KMS-11 (cell line): ENCODE measurements at regions not wholly inside any gene's neighbourhood (a gene's known extent, or its start where the extent isn't known, plus 50 kb on each side); places are given as distances from the start of the nearest gene placed in this dataset.

ENCODE experiments used
- H2AFZ ChIP-seq: fragments of 200-600 bp; sonication (generic); 2 replicates; pipeline ENCODE4 v1.6.1; 2016; ENCODE audit warnings: antibody characterized with exemption, mixed run types, low read depth
- H3K27ac ChIP-seq: fragments of 200-600 bp; sonication (generic); 2 replicates; pipeline ENCODE4 v1.6.1; 2016; ENCODE audit warnings: mild to moderate bottlenecking, mixed run types
- H3K27me3 ChIP-seq: fragments of 200-600 bp; sonication (generic); 2 replicates; pipeline ENCODE4 v1.6.1; 2017; ENCODE audit warnings: mild to moderate bottlenecking, low read depth, mixed run types, moderate library complexity; ENCODE audit not compliant: insufficient read depth
- H3K36me3 ChIP-seq: fragments of 200-600 bp; sonication (generic); 2 replicates; pipeline ENCODE4 v1.6.1; 2017; ENCODE audit warnings: mild to moderate bottlenecking, mixed run types; ENCODE audit not compliant: insufficient read depth
- H3K4me1 ChIP-seq: fragments of 200-600 bp; sonication (generic); 2 replicates; pipeline ENCODE4 v1.6.1; 2016; ENCODE audit warnings: mild to moderate bottlenecking, low read depth, mixed run types; ENCODE audit not compliant: poor library complexity, severe bottlenecking
- H3K4me2 ChIP-seq: fragments of 200-600 bp; sonication (generic); 2 replicates; pipeline ENCODE4 v1.7.0; 2016; ENCODE audit warnings: mild to moderate bottlenecking, mixed run types
- H3K4me3 ChIP-seq: fragments of 200-600 bp; sonication (generic); IDR thresholded peaks from 2 replicates; pipeline ENCODE4 v1.6.1; 2017; ENCODE audit warnings: low read depth, low read length, mixed read lengths; ENCODE audit not compliant: insufficient read depth
- H3K79me2 ChIP-seq: fragments of 200-600 bp; sonication (generic); 2 replicates; pipeline ENCODE4 v1.6.1; 2016; ENCODE audit warnings: low read depth, mixed run types; ENCODE audit not compliant: insufficient read depth
- H3K9ac ChIP-seq: fragments of 200-600 bp; sonication (generic); 2 replicates; pipeline ENCODE4 v1.6.1; 2016; ENCODE audit warnings: mild to moderate bottlenecking, mixed run types
- H4K20me1 ChIP-seq: fragments of 200-600 bp; sonication (generic); 2 replicates; pipeline ENCODE4 v1.6.1; 2016; ENCODE audit warnings: mild to moderate bottlenecking, mixed run types; ENCODE audit not compliant: insufficient read depth
- CTCF ChIP-seq: fragments of 200-600 bp; sonication (generic); conservative IDR thresholded peaks from 2 replicates; pipeline ENCODE4 v1.6.1; 2017; ENCODE audit warnings: low read depth, mild to moderate bottlenecking, antibody characterized with exemption, low read length, moderate library complexity, mixed read lengths

- Histone ChIP-seq H3K4me3 (no peak overlapping the region), H3K9ac (no peak overlapping the region), H3K4me2 (no peak overlapping the region), H3K36me3 (no peaks in the 10 kb centered on the region), H3K4me1 (no peaks in the 10 kb centered on the region), H2AFZ (no peak overlapping the region), H3K27ac (no peak overlapping the region), H3K27me3 (no peaks in the 10 kb centered on the region), H3K79me2 (no peaks in the 10 kb centered on the region), H4K20me1 (no peaks in the 10 kb centered on the region)
- TF ChIP-seq CTCF = no peak
Observed at GRCh38 chr1:190540366-190540765, 62.7 kb upstream of the BRINP3 start.

DNA sequence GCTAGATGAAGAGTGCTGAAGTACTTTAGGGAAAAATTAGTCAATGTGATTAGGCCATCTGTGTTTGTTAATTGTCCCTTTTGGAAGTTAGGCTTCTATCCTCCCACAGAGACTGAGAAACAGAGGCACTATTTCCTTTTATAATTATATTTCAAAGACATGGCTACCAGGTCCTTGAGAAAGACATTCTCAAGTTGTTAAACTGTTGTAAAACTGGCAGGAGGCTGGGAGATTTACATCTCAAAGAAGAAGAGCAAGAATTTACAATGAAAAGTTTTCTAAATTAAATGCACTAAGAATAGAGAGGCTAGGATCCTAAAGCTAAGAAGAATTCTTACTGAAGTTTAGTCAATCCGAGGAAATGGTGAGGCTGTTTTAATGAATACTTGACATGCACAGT lies 74.0 kb upstream of the BRINP3 start:
- TF ChIP-seq CTCF = no peak
- Histone ChIP-seq H3K4me3 (no peak overlapping the region), H3K9ac (no peak overlapping the region), H3K79me2 (no peaks in the 10 kb centered on the region), H3K4me2 (no peak overlapping the region), H3K4me1 (no peaks in the 10 kb centered on the region), H3K36me3 (no peaks in the 10 kb centered on the region), H3K27ac (no peak overlapping the region), H4K20me1 (no peaks in the 10 kb centered on the region), H3K27me3 (no peaks in the 10 kb centered on the region), H2AFZ (no peak overlapping the region)

DNA sequence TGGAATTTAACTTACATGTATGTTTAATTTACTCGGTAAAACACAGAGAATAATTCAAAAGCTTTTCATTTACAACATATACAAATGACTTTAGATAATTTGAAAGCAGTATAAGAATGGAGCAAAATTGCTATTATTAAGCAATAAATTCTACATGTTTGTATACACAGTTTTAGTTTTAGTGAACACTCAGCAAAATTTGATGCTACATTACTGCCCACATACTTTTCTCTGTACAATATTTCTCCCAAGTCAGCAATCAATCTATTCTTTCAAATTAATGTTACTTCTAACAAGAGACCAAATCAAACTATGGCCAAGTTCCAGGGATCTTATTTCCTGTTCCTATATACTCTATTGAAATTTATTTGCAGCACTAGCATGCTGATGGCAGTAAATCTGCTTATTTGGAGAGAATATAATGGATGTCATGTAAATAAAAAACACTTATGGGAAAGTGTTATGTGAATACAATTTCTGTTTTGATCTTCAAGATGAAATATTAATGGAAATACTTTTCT lies 82.6 kb upstream of the BRINP3 start:
- Histone ChIP-seq H3K9ac (no peak overlapping the region), H3K4me3 (no peak overlapping the region), H3K27me3 (no peaks in the 10 kb centered on the region), H3K4me1 (no peaks in the 10 kb centered on the region), H4K20me1 (no peaks in the 10 kb centered on the region), H3K79me2 (no peaks in the 10 kb centered on the region), H3K27ac (no peak overlapping the region), H2AFZ (no peak overlapping the region), H3K36me3 (no peaks in the 10 kb centered on the region), H3K4me2 (no peak overlapping the region)
- no peak for TF ChIP-seq CTCF

- Histone ChIP-seq H3K27me3 (no peaks in the 10 kb centered on the region), H3K36me3 (no peaks in the 10 kb centered on the region), H3K79me2 (no peaks in the 10 kb centered on the region), H2AFZ (no peak overlapping the region), H4K20me1 (no peaks in the 10 kb centered on the region), H3K4me3 (no peak overlapping the region), H3K9ac (no peak overlapping the region), H3K4me1 (no peaks in the 10 kb centered on the region), H3K4me2 (no peak overlapping the region), H3K27ac (no peak overlapping the region)
- no peak for TF ChIP-seq CTCF
Observed at GRCh38 chr1:190563230-190563629, 85.6 kb upstream of the BRINP3 start.
